ENCODE measurements at regions not wholly inside any gene's neighbourhood (a gene's known extent, or its start where the extent isn't known, plus 50 kb on each side); places are given as distances from the start of the nearest gene placed in this dataset.

DNA sequence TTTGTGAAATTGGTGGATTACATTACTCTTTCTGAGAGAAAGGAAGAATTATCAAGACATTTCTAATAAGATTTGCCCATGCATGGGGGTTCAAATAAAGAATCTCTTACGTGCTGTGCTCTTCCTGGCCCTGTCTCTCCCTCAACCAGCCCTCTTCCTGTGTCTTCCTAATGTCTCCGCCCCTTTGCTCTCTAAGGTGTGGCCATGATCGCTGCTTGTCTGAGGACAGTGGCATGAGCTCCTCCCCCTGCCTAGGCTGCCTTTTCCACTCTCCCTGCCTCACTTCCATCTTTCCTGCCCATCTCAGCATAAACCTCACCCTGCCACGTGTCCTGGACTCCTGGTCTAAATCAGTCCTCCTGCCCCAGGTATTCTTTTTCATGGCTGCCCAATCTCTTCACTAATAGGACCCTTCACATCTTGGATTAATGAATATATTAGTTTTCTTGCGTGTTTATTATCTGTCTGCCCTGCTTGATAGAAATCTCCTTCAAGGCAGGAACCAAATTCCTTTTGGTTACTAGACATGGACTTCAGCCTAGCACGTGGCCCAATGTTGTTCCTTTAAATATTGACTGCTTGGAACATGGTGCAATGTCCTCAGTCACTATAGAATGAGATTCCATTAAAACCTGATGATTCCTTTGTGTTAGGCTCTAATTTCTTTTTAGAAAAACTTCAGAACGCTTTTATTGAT is 122.3 kb downstream of the MTRR start:
- intact Hi-C loops (cut with DNase I; ENCODE audit: low total_unique reads) = no loop called here
- no peaks in the 10 kb centered on the region for H3K36me3 ChIP-seq
- H3K9me3 ChIP-seq = no peaks in the 10 kb centered on the region
- H3K27me3 ChIP-seq = no peaks in the 10 kb centered on the region
- H3K4me3 ChIP-seq = no peak overlapping the region
- TF ChIP-seq CTCF (IDR thresholded peaks at IDR 0.05) = no peak
- no peak for DNase-seq
- no peaks in the 10 kb centered on the region for H3K4me1 ChIP-seq
- no peak overlapping the region for H3K27ac ChIP-seq

DNA sequence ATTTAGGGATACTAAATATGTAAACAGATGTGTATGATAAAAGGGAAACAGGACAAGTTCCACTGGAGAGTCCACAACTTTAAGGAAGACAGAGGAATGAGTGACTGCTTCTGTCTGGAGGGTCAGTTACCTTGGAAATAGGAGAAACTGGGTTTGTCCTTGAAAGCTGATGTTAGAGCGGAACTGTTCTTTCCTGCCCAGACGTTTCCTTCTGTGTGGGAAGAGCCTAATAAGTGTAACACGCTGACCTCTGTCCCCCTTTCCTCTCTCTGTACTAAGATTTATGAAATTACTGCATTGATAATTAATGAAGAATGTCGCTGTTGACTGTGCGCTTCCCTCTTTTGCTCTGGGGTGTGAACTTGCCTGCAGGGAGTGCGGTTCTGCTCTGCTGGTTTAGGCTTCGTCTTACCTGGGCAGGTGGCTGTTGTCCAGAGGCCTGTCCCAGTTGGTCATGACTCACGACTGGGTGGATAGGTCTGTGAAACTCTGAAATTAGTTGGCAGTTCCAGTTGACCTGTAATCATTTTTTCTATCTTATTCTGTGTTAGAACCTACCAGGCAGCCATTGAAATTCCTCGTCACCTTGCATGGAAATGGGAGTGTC is 126.8 kb downstream of the MTRR start:
- no peak for DNase-seq
- Histone ChIP-seq H3K9me3 (peaks cover 0 to 5% (median 0%) of the 10 kb centered on the region in 3 donors), H3K4me3 (no peak overlapping the region), H3K27ac (no peak overlapping the region), H3K27me3 (no peaks in the 10 kb centered on the region), H3K4me1 (no peaks in the 10 kb centered on the region), H3K36me3 (no peaks in the 10 kb centered on the region)
- intact Hi-C loops (cut with DNase I; ENCODE audit: low total_unique reads) = no loop called here
- no peak for TF ChIP-seq CTCF (IDR thresholded peaks at IDR 0.05)

- Histone ChIP-seq H3K4me1 (no peaks in the 10 kb centered on the region), H3K4me3 (no peak overlapping the region), H3K27me3 (no peaks in the 10 kb centered on the region), H3K9me3 (peaks cover 0 to under 1% (median 0%) of the 10 kb centered on the region in 3 donors), H3K27ac (no peak overlapping the region), H3K36me3 (no peaks in the 10 kb centered on the region)
- no peak for DNase-seq
- no peak for TF ChIP-seq CTCF (IDR thresholded peaks at IDR 0.05)
- intact Hi-C loops (cut with DNase I; ENCODE audit: low total_unique reads) = no loop called here
Observed at GRCh38 chr5:8005416-8005815, 136.5 kb downstream of the MTRR start.

GRCh38 chr5:8012131-8012977 is 143.4 kb downstream of the MTRR start:
- Histone ChIP-seq H3K9me3 (no peaks in the 10 kb centered on the region), H3K4me1 (no peaks in the 10 kb centered on the region), H3K36me3 (no peaks in the 10 kb centered on the region), H3K4me3 (no peak overlapping the region), H3K27ac (no peak overlapping the region), H3K27me3 (no peaks in the 10 kb centered on the region)
- intact Hi-C loops (cut with DNase I; ENCODE audit: low total_unique reads) = no loop called here
- DNase-seq = no peak
- no peak for TF ChIP-seq CTCF (IDR thresholded peaks at IDR 0.05)

DNA sequence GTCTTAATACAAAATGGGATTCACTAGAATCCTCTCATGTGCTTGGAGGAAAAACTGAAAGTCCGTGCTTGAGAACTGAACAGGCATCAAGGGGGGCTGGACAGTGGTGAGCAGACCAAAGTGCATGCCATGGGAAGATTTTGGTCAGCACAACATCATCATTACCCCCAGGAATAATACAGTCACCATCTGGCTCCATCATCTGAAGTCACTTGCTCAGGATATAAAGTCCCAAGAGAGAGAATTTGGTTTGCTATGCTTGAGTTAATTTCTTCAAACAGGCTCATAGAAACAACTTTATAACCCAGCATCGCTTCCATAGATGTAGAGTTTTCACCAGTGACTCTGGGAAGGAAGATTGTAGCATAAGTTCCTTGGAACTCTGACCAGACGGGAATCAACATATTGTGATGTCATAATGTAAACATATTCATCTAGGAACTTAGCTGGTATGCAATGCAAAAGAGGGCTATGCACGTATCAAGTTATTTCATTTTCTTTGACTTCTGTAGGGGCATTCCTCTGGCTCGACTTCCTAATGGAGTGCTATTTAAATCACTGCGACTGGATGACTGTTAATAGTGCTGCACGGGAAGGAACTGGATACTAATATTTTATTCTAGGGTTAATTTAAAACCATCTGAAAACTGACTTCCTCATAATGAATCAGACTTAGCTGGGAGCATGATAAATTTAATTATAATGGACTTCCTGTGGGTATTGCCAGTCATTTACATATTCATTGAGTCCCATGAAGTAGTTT is 145.2 kb downstream of the MTRR start:
- Histone ChIP-seq H3K27me3 (no peaks in the 10 kb centered on the region), H3K27ac (no peak overlapping the region), H3K4me3 (no peak overlapping the region), H3K9me3 (no peaks in the 10 kb centered on the region), H3K4me1 (no peaks in the 10 kb centered on the region), H3K36me3 (no peaks in the 10 kb centered on the region)
- intact Hi-C loops (cut with DNase I; ENCODE audit: low total_unique reads) = no loop called here
- no peak for DNase-seq
- TF ChIP-seq CTCF (IDR thresholded peaks at IDR 0.05) = no peak

All from tibial artery (tissue), 4 donors.